HCT116 (cell line): ENCODE measurements at regions not wholly inside any gene's neighbourhood (a gene's known extent, or its start where the extent isn't known, plus 50 kb on each side); places are given as distances from the start of the nearest gene placed in this dataset.

Source experiments
- ATAC-seq: fragments of 200-7000 bp; cut with Tn5 transposase; 2 replicates; pipeline ENCODE4 v1.9.1; 2020; ENCODE audit warnings: mild to moderate bottlenecking, moderate library complexity
- BruUV-seq: library from RNA; stranded (reverse); fragments of 400-500 nt; replicated peaks from 2 replicates; lab custom pipeline; 2021; lab: Mats Ljungman, UMichigan
- CTCF ChIA-PET: fragments of 300-600 bp; sonication (Branson Sonifier 250); formaldehyde crosslinking; loops from one replicate; lab custom pipeline; 2021; ENCODE audit warnings: antibody characterized with exemption; lab: Charles Lee
- POLR2A ChIA-PET: fragments of 300-600, 350-600 bp; sonication (Branson Sonifier 250); formaldehyde crosslinking; loops from one replicate; lab custom pipeline; 2021; ENCODE audit warnings: antibody characterized with exemption; lab: Charles Lee
- RAD21 ChIA-PET, 2 experiments: fragments of 300-600 bp; sonication (Branson Sonifier 250); formaldehyde crosslinking; loops; one replicate each; lab custom pipeline; 2023; ENCODE audit warnings: low total read pairs in 2 of 2; ENCODE audit not compliant: uncharacterized antibody in 2 of 2, unreplicated experiment in 2 of 2, low non-redundant PET in 1 of 2; lab: Charles Lee
- DNase-seq: peaks from one replicate; pipeline ENCODE4 v3.0.0-alpha.2; 2010; ENCODE audit warnings: low read depth, low spot score
- H2AFZ ChIP-seq: fragments of 200-600 bp; shearing (Covaris generic), sonication (generic); 2 replicates; pipeline ENCODE4 v1.6.1; 2017; ENCODE audit warnings: low read depth, mixed run types, mixed read lengths, antibody characterized with exemption, low read length; ENCODE audit not compliant: poor library complexity, severe bottlenecking
- H3K27ac ChIP-seq: 2 replicates; pipeline ENCODE4 v1.5.1; 2012; ENCODE audit warnings: low read depth, low read length
- H3K27me3 ChIP-seq: fragments of 200-600 bp; sonication (generic); 2 replicates; pipeline ENCODE4 v1.6.1; 2016; ENCODE audit warnings: mixed run types, low read length, mixed read lengths; ENCODE audit not compliant: insufficient read depth
- H3K36me3 ChIP-seq, 2 experiments: fragments of 200-500 bp in 1 of 2; fragments of 200-600 bp in 1 of 2; sonication (Bioruptor generic) in 1 of 2; sonication (generic) in 1 of 2; 2 replicates each; pipeline versions ENCODE4 v1.5.1 to v1.6.1; 2014 to 2016; ENCODE audit warnings: low read length in 2 of 2, inconsistent platforms in 1 of 2, mixed read lengths in 1 of 2, mixed run types in 1 of 2; ENCODE audit not compliant: insufficient read depth in 2 of 2, control insufficient read depth in 1 of 2
- H3K4me1 ChIP-seq, 2 experiments: fragments of 200-600 bp in 1 of 2; sonication (generic) in 1 of 2; 2 replicates each; pipeline versions ENCODE4 v1.5.1 to v1.6.1; 2012 to 2017; ENCODE audit warnings: low read length in 2 of 2, inconsistent platforms in 1 of 2, mild to moderate bottlenecking in 1 of 2, mixed read lengths in 1 of 2, mixed run types in 1 of 2, moderate library complexity in 1 of 2; ENCODE audit not compliant: insufficient read depth in 2 of 2, control insufficient read depth in 1 of 2
- H3K4me2 ChIP-seq: fragments of 200-600 bp; sonication (generic); 2 replicates; pipeline ENCODE4 v1.6.1; 2017; ENCODE audit warnings: mixed run types, low read length, mixed read lengths
- H3K4me3 ChIP-seq, 2 experiments: fragments of 200-600 bp in 1 of 2; sonication (generic) in 1 of 2; replicated peaks in 1 of 2; 2 replicates each; pipeline ENCODE4 v1.5.1; 2011 to 2016; ENCODE audit warnings: low read length in 2 of 2, control low read depth in 1 of 2, low read depth in 1 of 2, mild to moderate bottlenecking in 1 of 2, mixed read lengths in 1 of 2, mixed run types in 1 of 2
- H3K79me2 ChIP-seq: fragments of 200-600 bp; sonication (generic); 2 replicates; pipeline ENCODE4 v1.6.1; 2017; ENCODE audit warnings: mild to moderate bottlenecking, mixed run types, low read length, moderate library complexity, mixed read lengths; ENCODE audit not compliant: insufficient read depth
- H3K9ac ChIP-seq: fragments of 200-600 bp; sonication (generic); 2 replicates; pipeline ENCODE4 v1.6.1; 2016; ENCODE audit warnings: low read length, mixed read lengths
- H3K9me2 ChIP-seq: fragments of 200-600 bp; sonication (generic), shearing (Covaris generic); 2 replicates; pipeline ENCODE4 v1.6.1; 2017; ENCODE audit warnings: mixed run types, mild to moderate bottlenecking, moderate library complexity; ENCODE audit not compliant: insufficient read depth
- H3K9me3 ChIP-seq, 2 experiments: fragments of 200-500 bp in 1 of 2; fragments of 200-600 bp in 1 of 2; sonication (Bioruptor generic) in 1 of 2; sonication (generic) in 1 of 2; 2 replicates each; pipeline ENCODE4 v1.6.1; 2014 to 2017; ENCODE audit warnings: low read length in 2 of 2, mixed read lengths in 2 of 2, inconsistent platforms in 1 of 2, low read depth in 1 of 2, mild to moderate bottlenecking in 1 of 2, mixed run types in 1 of 2, moderate library complexity in 1 of 2; ENCODE audit not compliant: control insufficient read depth in 1 of 2, insufficient read depth in 1 of 2
- H4K20me1 ChIP-seq: fragments of 200-600 bp; sonication (generic), shearing (Covaris generic); 2 replicates; pipeline ENCODE4 v1.6.1; 2017; ENCODE audit warnings: mixed run types, mild to moderate bottlenecking, moderate library complexity; ENCODE audit not compliant: insufficient read depth
- CTCF ChIP-seq, 3 experiments: fragments of 200-600 bp in 1 of 3; sonication (generic) in 1 of 3; IDR thresholded peaks in 2 of 3; conservative IDR thresholded peaks in 1 of 3; 2 replicates each; pipeline ENCODE4 v1.5.1; 2012 to 2017; ENCODE audit warnings: low read depth in 2 of 3, low read length in 2 of 3, antibody characterized with exemption in 1 of 3, borderline replicate concordance in 1 of 3, control low read depth in 1 of 3, mild to moderate bottlenecking in 1 of 3, mixed read lengths in 1 of 3, mixed run types in 1 of 3, moderate library complexity in 1 of 3; ENCODE audit not compliant: insufficient read depth in 1 of 3
- EGR1 ChIP-seq: IDR thresholded peaks from 2 replicates; pipeline ENCODE4 v1.6.1; 2012; ENCODE audit warnings: low read depth
- ELF1 ChIP-seq: IDR thresholded peaks from 2 replicates; pipeline ENCODE4 v1.6.1; 2012; ENCODE audit warnings: low read depth, borderline replicate concordance
- EZH2 ChIP-seq: fragments of 200-600 bp; sonication (generic); IDR thresholded peaks from 2 replicates; pipeline ENCODE4 v1.6.1; 2017; ENCODE audit warnings: antibody characterized with exemption, mixed run types
- EZH2phosphoT487 ChIP-seq: fragments of 200-600 bp; IDR thresholded peaks from 2 replicates; pipeline ENCODE4 v1.6.1; 2018; ENCODE audit warnings: antibody characterized with exemption, borderline replicate concordance
- JUND ChIP-seq: IDR thresholded peaks from 2 replicates; pipeline ENCODE4 v1.6.1; 2012
- POLR2A ChIP-seq: IDR thresholded peaks from 2 replicates; pipeline ENCODE4 v1.7.0; 2011; ENCODE audit warnings: borderline replicate concordance; ENCODE audit not compliant: insufficient read depth, insufficient read length; ENCODE audit errors: extremely low read depth
- SIN3A ChIP-seq: IDR thresholded peaks from 2 replicates; pipeline ENCODE4 v1.6.1; 2012; ENCODE audit warnings: low read depth
- SRF ChIP-seq: IDR thresholded peaks from 2 replicates; pipeline ENCODE4 v1.6.1; 2012; ENCODE audit warnings: low read depth
- ZBTB33 ChIP-seq: IDR thresholded peaks from 2 replicates; pipeline ENCODE4 v1.6.1; 2011; ENCODE audit warnings: mild to moderate bottlenecking, low read length, moderate library complexity; ENCODE audit not compliant: insufficient replicate concordance; ENCODE audit errors: extremely low read depth
- ZFX ChIP-seq: fragments of 450-650 bp; IDR thresholded peaks from 2 replicates; pipeline ENCODE4 v1.6.1; 2017
- intact Hi-C: fragments of 100-400 bp; cut with micrococcal nuclease; formaldehyde crosslinking; loops from 2 replicates; pipeline ENCODE4 v1.10.0; 2022

- no peak for ATAC-seq
- DNase-seq: no peak
- H3K9me2 ChIP-seq: no peaks in the 10 kb centered on the region
- intact Hi-C loops: no loop called here
- no peaks in the 10 kb centered on the region for H3K79me2 ChIP-seq
- TF ChIP-seq JUND (no peak), EZH2 (no peak), EZH2phosphoT487 (no peak), EGR1 (no peak), ZFX (no peak), POLR2A (no peak), SRF (no peak), ZBTB33 (no peak), SIN3A (no peak), CTCF (IDR thresholded peaks at IDR 0.05 in 2 of 3, conservative IDR thresholded peaks at IDR 0.05 in 1 of 3; ENCODE audit: borderline replicate concordance in 1 of 3, insufficient read depth in 1 of 3, low read depth in 2 of 3, low read length in 2 of 3) (no peak), ELF1 (no peak)
- BruUV-seq: no TSS peak
- ChIA-PET POLR2A (no interaction called here), RAD21 (no interaction called here), CTCF (no interaction called here)
- H3K27ac ChIP-seq: no peak overlapping the region
- H3K36me3 ChIP-seq: no peaks in the 10 kb centered on the region
- no peaks in the 10 kb centered on the region for H3K4me1 ChIP-seq
- H3K9me3 ChIP-seq: peaks cover 10 to 11% of the 10 kb centered on the region in 2 experiments; a peak in 2 of 4 replicates
- no peak overlapping the region for H3K4me2 ChIP-seq
- H4K20me1 ChIP-seq: no peaks in the 10 kb centered on the region; the same call in 1 of the 2 replicates
- no peaks in the 10 kb centered on the region for H3K27me3 ChIP-seq
- no peak overlapping the region for H3K4me3 ChIP-seq
- no peak overlapping the region for H3K9ac ChIP-seq
- no peak overlapping the region for H2AFZ ChIP-seq
Observed at GRCh38 chr10:81216949-81217348, 658.0 kb upstream of the NRG3 start.
